Choroid plexus epithelial cell (primary cell): ENCODE measurements at regions not wholly inside any gene's neighbourhood (a gene's known extent, or its start where the extent isn't known, plus 50 kb on each side); places are given as distances from the start of the nearest gene placed in this dataset.

Experiments used
- DNase-seq: peaks from one replicate; pipeline ENCODE4 v3.0.0-alpha.2; 2010; ENCODE audit warnings: low read depth
- H3K4me3 ChIP-seq: 2 replicates; pipeline ENCODE4 v1.5.1; 2011; ENCODE audit warnings: low read depth, mild to moderate bottlenecking, control low read depth, low read length, moderate library complexity
- CTCF ChIP-seq: conservative IDR thresholded peaks from 2 replicates; pipeline ENCODE4 v1.5.1; 2011; ENCODE audit warnings: low read depth, mild to moderate bottlenecking, control low read depth, inconsistent platforms, low read length, moderate library complexity

- H3K4me3 ChIP-seq = no peak overlapping the region
- no peak for TF ChIP-seq CTCF
- DNase-seq = no peak
Observed at GRCh38 chr6:15775076-15775634, 112.3 kb upstream of the DTNBP1 start.

- no peak for TF ChIP-seq CTCF
- no peak overlapping the region for H3K4me3 ChIP-seq
- no peak for DNase-seq
Observed at GRCh38 chr6:15773806-15774410, 111.1 kb upstream of the DTNBP1 start.

- H3K4me3 ChIP-seq = no peak overlapping the region
- TF ChIP-seq CTCF = no peak
- peak; percentile 58 for DNase-seq
Observed at GRCh38 chr6:15770347-15771143, 107.7 kb upstream of the DTNBP1 start.

GRCh38 chr6:15769511-15770018 lies 106.7 kb upstream of the DTNBP1 start:
- peak; percentile 33 for DNase-seq
- no peak for TF ChIP-seq CTCF
- H3K4me3 ChIP-seq = no peak overlapping the region

GRCh38 chr6:15768999-15769398 lies 106.2 kb upstream of the DTNBP1 start:
- no peak for DNase-seq
- H3K4me3 ChIP-seq = no peak overlapping the region
- TF ChIP-seq CTCF = no peak

GRCh38 chr6:15763837-15764236 lies 101.0 kb upstream of the DTNBP1 start:
- DNase-seq = peak; percentile 65
- no peak for TF ChIP-seq CTCF
- H3K4me3 ChIP-seq = no peak overlapping the region

- DNase-seq = peak; percentile 30
- H3K4me3 ChIP-seq = no peak overlapping the region
- TF ChIP-seq CTCF = no peak
Observed at GRCh38 chr6:15763364-15763763, 100.5 kb upstream of the DTNBP1 start.
